Femur (tissue), 1 donor: ENCODE measurements at regions not wholly inside any gene's neighbourhood (a gene's known extent, or its start where the extent isn't known, plus 50 kb on each side); places are given as distances from the start of the nearest gene placed in this dataset.
"Not testable (repeated sequence)": the region's sequence is repeated elsewhere in the genome, so short reads cannot be mapped to it uniquely, and the experiment has no call there.

ENCODE experiments used
- DNase-seq: peaks from one replicate; pipeline ENCODE4 v3.0.0-alpha.2; 2017

DNA sequence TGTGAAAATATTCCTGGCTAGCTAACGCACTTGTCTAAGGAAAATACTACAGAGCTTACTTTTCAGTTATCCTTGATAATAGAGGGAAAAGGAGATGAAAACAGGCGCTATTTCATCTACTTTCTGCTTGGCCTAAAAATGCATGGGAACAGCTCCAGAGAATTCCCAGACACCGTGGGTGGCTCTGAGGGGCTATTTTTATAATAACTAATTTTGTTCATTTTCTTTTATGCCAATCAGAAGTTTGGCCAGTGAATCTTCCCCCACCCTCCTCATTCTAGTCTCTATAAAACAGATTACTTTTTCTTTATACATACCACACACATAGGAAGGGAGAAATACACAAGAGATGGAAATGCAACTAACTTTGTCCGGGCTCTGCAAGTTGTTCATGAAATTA, 322.9 kb downstream of the SETD4 start:
- DNase-seq = peak; percentile 25

DNA sequence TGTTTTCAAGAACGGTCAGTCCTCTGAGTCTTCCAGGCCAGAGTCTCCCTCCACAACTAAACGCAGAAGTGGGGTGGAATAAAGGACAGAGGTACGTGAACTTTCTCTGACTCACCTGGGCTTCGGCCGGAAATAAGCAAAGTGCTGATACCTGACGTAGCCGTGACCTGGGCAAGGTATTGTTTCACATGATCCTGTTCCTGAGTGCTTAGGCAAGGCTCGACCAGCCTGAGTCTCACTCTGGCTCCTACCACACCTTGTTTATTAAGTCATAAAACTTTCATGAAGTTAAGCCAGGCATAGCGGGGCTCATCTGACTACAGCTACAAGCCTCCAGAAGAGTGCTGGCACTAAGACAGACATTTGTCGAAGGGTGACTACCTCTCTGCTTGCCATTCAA, 327.5 kb downstream of the SETD4 start:
- DNase-seq = no peak

DNA sequence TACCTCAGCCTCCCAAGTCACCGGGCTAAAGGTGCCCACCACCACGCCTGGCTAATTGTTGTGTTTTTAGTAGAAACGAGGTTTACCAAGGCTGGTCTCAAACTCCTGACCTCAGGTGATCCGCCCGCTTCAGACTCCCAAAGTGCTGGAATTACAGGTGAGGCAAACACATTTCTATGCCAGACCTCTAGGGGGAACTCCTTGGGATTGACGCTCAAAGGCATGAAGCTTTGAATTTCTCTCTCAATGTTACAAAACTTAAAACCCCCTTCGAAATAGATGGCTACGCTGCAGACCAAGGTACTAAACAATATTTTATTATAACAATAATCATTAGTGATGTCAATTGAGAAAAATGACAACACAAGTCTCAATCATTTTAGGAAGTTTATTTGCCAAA, 330.0 kb downstream of the SETD4 start:
- DNase-seq = no peak

DNA sequence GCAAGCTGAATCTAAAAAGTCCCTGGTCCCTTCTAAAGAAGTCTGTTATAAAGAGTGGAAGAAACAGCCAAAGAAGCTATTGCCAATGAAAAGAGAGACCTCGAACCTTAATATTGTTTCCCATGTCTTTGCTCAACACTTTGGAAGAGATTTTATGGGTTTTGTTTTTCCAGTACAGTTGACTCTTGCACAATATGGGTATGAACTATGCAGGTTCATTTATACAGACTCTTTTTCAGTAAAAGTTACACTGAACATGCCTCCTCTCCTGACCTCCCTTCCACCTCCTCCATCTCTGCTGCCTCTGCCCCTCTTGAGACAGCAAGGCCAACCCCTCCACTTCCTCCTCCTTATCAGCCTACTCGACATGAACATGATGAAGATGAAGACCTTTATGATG, 332.5 kb downstream of the SETD4 start:
- no peak for DNase-seq

DNA sequence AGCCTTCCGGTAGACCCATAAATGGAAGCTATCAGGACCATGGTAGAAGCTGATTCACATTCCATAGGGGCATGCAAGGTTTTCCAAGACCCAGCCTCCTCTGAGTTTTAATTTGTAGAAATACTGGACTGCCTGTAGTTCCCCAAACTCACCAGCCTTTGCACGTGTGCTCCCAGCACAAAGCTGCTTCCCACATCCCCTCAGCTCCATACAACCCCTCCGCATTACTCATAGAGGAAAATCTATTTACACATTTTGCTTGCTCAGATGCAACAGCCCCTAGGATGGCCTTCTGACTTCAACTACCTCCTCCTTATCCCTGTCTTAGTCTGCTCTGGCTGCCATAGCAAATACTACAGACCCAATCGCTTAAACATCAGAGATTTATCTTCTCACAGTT, 336.2 kb downstream of the SETD4 start:
- no peak for DNase-seq

DNA sequence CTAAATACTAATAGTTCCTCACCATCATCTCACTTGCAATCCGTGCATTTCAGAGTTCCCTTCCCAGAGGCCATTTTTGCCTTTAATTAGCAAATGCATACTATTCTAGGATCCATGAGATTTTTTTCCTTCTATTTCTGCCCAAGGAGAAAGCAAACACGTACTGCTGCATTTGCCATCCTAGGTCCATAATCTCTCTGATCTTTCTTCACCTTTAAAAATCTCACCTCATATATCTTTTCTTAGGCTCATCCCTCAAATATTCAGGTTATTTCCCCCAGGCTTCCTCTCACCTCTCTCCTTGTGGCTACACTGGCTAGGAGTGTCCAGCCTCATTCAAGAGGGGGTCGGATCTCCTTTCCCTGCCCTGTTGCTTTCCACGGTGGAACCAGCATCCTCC, 338.6 kb downstream of the SETD4 start:
- DNase-seq = no peak

DNA sequence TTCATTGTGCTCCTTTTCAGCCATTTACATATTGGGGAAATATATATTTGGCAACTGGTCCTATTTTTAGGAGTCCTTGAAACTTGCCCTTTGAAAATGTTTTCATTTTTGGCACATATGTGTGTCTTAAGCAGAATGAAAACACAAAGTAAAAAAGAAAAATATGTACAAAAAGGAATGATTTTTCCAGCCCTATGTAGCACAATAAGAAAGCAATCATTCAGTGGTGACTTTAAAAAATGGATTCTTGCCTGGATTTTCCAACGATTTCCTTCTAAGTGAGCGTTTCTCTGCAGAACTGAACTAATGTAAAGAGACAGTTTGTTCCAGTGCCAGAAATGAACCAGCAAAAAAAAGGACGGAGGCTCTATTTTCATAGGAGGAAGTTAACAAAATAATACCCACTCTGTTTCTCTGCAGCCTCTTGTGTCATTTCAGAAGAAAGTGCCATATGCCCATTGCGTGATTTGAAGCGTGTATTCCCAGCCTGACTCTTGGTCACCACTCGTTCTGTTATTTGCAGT, 340.1 kb downstream of the SETD4 start:
- peak; percentile 21 for DNase-seq

DNA sequence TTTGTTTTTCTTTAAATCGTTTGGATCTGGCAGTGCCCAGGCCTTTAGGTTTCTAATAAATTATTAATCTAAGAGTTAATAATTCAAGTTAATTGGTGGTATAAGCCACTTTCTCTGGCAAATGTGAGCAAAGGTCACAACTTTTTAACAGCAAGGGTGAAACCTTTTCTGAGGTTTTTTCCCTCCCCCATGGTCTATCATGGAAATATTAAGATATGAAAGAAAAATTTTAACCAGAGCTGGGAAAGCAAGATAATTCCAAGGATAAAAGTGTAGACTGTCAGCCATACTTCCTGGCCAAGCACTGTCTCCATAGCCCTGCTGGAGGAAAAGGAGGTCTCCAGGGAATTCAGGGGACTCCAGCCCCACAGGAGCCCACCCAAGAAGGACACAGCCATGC, 341.2 kb downstream of the SETD4 start:
- DNase-seq = no peak

DNA sequence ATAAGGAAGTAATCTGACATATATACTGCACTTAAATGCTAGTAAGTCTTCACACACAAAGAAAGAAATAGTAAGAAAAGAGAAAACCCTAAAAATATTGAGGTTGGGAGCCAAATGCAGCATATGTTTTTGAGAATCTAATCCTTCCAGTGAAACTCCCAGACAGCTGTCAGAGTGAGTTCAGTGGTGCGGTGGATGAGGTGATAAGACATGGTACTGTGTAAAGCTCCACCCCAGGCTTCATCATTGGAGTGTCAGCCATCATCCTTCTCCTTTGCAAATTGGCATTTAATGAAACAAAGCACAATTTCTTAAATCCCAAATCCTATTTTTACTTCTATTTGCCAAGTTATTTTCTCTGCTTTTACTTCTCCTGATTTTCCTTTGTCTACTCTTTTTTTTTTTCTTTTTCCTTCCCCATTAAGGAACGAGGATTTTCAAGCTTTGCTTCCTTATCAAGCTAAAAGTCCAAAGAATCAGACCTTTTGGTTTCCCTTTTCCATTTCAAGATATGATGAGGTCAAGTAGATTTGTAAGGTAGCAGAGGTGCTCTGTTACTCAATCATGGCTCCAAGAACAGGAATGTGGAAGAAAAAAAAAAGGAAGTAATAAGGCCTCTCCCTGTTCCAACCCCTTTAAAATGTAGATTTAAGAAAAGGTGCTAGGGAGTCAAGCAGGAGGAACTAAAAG, 343.3 kb downstream of the SETD4 start:
- no peak for DNase-seq

DNA sequence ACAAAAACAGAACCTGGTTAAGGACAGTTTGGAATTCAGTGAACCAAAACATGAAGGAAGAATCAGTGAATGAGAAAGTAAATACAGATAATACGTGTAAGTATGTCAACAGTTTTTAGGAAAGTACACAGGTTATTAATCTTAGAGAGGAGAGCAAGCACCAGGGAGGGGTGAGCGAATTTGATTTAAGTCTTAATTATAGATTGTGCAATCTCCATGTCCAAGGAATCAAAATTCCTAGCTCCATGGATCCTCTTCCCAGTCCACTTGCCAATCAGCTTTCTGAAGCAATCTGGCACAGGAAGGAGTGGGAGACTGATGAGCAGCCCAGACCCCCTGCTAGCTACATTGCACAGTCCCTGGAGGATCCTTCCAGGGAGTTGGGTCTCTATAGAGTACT, 346.4 kb downstream of the SETD4 start:
- DNase-seq = no peak

DNA sequence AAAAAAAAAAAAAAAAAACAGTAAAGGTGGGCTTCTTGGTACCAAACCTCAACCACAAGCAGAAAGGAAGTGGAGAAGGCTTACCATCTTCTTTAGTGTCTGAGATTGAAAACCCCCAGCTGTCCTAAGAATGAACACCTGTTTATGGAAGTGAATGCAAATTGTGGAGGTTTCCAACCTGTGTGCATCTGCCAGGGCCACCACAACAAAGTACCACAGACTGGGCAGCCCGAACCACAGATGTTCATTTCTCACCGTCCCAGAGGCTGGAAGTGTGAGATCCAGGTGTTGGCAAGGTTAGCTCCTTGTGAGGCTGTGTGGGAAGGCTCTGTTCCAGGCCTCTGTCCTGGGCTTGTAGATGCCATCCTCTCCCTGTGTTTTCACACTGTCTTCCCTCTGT, 348.7 kb downstream of the SETD4 start:
- DNase-seq = no peak

DNA sequence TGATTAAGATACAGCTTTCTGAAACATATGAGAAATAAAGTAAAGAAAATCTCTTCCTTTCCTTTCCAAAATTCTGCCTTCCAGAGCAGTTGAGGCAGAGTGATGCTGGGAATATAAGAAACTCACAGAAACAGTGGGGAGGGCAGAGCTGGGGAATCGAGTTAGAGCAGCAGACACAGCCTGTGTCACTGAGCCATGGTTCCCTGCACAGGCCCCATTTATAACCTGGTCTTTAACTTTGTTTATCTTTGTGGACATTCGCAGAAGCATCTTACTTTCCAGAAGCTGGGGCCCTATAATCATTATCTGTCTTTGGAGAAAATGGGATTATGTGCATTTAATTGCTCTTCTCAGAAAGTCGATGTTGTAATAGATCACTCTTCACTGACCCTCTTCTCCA, 349.1 kb downstream of the SETD4 start:
- no peak for DNase-seq

DNA sequence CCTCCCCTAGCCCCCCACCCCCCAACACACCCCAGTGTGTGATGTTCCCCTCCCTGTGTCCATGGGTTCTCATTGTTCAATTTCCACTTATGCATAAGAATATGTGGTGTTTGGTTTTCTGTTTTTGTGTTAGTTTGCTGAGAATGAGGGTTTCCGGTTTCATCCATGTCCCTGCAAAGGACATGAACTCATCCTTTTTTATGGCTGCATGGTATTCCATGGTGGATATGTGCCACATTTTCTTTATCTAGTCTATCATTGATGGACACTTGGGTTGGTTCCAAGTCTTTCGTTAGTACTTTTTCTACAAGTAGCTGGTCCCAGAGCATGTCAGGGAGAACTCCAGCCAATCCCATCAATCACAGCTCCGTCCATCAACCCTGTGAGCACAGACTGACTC, 350.3 kb downstream of the SETD4 start:
- not testable (repeated sequence) for DNase-seq

DNA sequence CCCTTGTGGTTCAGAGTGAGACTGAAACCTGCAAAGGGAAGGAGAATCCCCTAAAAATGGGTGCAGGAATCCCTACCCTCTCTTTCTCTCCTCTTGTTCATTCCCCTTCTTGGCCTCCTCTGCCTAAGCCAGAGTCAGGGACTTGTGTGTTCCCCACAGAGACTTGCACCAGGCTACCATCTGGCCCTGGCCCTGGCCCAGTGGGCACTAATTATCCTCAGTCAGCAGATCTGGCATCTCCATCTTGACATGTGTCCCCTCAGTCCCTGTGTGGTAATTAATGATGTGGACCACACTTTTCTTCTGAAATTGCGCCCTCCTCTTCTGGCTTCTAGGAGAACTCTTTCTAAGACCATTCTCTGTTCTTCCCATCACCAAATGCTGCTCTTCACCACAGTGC, 354.4 kb downstream of the SETD4 start:
- DNase-seq = no peak

DNA sequence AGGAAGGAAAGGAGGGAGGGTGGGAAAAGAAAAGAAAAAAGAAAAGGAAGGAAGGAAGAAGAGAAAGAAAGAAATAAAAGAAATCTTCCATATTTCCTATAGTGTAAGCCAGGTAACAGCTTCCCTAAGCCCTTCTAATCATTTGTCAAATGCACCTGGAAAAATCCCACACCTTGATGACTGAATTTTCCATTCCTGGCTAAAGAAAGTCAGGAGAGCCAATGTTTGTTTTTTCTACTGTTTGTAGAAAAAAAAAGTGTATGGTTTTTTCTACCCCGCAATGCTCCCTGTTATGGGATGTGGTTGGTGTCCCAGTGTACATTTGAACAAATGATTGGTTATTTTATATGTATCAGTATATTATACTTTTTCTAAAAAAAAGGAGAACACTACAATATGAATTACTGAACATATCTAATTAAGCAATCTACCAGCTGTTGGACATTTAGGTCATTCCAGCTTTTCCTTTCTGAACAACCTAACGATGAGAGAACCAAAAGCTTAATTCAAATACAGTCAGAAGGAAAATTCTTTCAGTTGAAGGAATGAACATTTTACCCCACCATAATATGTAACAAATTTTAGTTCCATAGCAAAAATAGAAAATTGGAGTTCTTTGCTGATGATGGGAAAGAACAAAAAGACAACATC, 355.0 kb downstream of the SETD4 start:
- DNase-seq = no peak

DNA sequence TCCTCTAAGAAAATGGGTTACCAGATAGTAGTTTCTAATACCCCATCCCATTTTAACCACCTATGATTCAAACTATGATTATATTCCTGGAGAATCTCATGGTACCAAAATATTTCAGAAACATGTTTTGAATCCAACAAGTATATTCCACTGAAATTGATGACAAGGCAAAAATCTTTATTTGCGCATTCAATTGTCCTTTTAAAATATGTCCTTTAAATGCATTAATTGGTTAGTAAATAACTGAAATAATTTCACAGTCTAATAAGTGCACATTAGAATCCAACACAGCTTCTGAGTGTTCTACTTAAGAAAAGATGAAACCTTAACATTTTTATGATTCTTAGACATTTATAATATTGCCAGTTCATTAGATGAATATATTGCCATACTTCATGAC, 356.6 kb downstream of the SETD4 start:
- no peak for DNase-seq

DNA sequence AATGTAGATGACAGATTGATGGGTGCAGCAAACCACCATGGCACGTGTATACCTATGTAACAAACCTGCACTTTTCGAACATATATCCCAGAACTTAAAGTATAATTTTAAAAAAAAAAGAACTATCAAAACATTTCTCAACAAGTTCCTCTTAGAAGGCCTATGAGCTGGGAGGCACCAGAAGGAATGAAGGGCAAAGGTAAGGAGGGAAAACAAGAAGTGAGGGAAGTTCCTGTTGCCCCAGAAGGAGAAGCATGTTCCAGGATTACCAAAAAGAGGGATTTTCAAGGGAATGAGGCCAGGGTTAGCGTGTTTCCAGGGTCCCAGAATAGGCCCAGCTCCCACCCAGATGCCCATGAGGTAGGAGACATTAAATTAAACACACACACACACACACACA, 361.0 kb downstream of the SETD4 start:
- DNase-seq = no peak

DNA sequence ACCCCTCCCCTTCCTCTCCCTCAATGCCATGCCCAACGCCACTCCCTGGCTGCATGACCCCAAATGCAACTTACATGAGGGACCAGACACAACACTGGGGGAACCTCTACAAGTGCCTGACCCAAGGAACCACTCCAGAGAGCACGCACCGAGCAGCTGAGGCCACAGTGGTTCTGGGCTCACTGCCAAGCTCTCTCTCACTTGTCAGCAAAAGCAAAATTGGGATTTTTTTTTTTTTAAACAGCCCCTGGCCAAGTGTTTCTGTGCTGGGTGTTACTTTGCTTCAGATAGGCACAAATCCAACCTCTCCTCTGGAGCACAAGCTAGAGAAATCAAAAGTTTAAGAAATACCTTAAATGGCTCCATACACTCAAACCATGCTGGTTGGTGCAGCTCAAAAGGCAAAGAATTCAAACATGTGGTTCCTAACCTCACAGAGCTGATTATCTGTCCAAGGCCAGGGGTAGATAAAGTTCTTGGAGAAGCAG, 363.0 kb downstream of the SETD4 start:
- DNase-seq = peak; percentile 67

DNA sequence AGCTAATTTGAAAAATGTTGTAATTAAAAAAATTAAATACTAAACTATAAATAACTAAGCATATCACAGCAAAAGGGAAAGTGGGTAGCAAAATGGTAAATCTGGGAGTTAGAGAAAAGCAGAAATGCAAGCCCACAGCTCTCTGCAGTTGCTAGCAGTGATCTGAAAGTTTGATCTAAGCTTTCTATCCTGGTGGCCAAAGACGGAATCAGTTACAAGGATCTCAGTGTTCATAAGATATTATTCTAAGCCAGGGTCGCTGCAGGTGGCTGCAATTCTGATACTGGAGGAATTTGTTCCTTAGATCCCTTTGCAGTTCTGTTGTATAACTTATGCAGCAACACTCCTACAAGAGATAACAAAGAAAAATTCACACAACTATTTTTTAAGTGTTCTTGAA, 363.7 kb downstream of the SETD4 start:
- DNase-seq = no peak

DNA sequence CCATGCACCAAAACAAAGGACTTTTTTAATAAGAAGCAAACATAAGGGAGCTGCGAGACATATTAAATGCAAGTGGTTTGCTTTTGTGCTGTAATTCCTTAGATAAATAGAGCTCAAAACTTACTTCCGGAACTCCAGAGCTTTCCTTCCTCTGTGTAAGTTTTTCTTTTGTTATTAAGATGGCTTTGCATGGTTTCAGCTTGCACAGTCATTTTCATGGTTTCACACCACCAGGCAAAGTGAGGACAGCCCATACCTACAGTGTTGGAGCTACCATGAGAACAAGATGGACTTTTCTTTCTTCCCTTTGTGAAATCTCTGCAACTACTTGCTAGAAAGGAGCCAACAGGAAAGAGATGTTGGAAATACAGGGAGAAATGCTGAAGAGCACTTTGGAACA, 368.0 kb downstream of the SETD4 start:
- no peak for DNase-seq

DNA sequence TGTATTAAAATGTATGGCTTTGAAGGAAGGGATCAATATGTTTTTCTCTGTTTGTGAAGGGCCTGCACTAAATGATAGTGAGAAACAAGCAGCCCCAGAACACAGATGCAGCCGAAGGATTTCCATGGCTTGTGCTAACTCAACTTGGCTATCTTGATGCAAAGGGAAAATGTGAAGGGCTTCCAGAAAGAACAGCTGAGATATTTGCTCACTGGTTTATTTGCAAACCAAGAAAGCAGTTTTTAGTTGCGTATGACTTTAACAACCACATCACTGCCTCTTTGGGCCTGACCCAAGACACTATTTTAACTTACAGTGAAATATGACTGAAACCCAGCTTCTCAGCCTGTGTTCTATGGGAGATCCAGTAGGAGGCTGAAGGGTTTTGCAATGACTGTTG, 369.9 kb downstream of the SETD4 start:
- no peak for DNase-seq

DNA sequence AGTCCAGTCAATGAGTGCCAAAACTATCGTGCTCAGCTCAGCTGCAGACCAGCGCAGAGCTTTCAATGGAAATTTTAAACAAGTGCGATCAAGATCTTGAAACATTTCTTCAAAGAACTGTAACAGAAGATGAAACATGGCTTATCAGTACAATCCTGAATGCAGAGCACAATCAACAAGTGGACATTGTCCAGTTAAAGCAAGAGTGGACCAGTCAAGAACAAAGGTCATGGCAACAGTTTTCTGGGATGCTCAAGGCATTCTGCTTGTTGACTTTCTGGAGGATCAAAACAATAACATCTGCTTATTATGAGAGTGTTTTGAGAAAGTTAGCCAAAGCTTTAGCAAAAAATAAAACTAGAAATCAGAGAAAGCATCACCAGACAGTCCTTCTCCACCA, 374.2 kb downstream of the SETD4 start:
- DNase-seq = no peak

DNA sequence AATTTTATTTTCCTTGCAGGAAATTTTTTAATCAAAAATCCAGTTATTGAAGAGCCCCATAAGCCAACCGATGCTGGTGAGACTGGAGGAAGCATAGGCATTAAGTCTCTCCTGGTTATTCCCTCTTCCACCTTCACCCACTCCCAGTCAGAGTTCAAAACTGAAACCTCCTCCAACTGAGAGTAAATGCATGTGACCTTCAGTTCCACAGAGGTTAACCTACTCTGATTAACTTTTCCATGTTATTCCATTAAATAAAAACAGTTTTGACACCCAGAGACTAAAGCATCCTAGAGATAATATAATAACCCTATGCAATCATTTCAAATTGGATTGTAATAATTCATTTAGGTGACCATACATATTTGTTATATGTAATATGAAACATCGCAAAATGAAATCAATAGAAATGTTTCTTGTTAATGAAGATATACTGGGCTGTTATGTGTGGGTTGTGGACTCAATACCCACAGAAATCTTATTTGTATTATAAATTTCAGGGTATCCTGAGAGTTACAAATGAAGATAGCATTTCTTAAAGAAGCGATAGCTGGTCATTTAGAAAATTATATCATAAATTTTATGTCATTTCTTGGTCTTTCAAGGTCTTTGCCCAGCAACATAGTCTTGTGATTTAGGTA, 376.5 kb downstream of the SETD4 start:
- no peak for DNase-seq

DNA sequence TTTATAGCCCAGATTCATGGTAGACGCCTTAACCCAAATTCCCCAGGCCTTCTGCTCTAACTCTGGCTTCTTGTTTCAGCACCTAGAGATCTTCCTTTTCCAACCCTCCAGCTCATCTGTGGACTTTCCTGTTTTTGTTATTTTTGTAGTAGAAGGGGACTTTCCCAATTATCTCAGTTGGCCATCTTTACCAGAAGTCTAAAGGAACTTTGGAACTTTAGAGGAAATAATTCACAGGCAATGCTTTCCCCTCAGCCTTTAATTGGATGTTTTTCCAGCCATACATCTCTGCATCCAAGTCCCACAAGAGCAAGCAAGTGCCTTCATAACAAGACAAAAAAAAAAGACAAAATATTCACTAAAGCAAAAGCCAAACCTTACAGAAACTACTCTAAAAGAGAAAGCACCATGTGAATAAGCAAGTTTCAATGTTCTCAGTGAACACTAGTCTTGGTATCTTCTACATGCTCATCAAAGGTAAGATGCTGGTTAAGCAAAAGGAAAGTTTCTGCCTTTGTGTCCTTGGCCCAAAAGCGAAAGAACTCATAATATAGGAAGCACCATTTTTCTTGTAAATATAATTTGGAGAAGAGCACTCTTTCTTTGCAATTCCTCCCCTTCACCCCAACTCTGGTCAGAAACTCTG, 377.3 kb downstream of the SETD4 start:
- no peak for DNase-seq
